ENCODE measurements at regions not wholly inside any gene's neighbourhood (a gene's known extent, or its start where the extent isn't known, plus 50 kb on each side); places are given as distances from the start of the nearest gene placed in this dataset.

DNA sequence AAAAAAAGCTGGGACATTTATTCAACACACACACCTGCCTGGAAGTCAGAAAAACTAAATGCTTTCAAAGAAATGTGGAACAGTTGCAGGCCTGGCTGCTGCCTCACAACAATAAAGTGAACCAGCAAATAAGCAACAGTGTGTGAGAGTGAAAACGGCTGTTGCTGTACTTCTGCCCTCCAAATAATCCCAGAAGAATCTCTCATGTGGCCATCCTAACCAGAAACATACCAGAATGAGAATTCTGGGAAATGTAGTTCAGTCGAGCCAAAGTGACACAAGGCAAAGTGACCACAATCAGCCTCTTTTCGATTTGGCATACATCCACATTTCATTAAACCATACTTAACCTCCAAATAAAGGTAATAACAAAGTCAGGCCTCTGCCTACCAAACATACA is 204.5 kb downstream of the SLC7A11 start:
- H4K20me1 ChIP-seq (ENCODE audit: insufficient read depth) = no peaks in the 10 kb centered on the region
- H3K27me3 ChIP-seq (ENCODE audit: insufficient read depth, low read depth, low read length) = no peaks in the 10 kb centered on the region
- no peak overlapping the region for H3K27ac ChIP-seq (ENCODE audit: low read length)
- TF ChIP-seq, protein P1, sequence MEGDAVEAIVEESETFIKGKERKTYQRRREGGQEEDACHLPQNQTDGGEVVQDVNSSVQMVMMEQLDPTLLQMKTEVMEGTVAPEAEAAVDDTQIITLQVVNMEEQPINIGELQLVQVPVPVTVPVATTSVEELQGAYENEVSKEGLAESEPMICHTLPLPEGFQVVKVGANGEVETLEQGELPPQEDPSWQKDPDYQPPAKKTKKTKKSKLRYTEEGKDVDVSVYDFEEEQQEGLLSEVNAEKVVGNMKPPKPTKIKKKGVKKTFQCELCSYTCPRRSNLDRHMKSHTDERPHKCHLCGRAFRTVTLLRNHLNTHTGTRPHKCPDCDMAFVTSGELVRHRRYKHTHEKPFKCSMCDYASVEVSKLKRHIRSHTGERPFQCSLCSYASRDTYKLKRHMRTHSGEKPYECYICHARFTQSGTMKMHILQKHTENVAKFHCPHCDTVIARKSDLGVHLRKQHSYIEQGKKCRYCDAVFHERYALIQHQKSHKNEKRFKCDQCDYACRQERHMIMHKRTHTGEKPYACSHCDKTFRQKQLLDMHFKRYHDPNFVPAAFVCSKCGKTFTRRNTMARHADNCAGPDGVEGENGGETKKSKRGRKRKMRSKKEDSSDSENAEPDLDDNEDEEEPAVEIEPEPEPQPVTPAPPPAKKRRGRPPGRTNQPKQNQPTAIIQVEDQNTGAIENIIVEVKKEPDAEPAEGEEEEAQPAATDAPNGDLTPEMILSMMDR (IDR thresholded peaks at IDR 0.05; ENCODE audit: poor library complexity, severe bottlenecking) = no peak
- no peak for TF ChIP-seq EZH2 (IDR thresholded peaks at IDR 0.05; ENCODE audit: borderline replicate concordance, insufficient read depth, low read length, poor library complexity, severe bottlenecking)
- no peaks in the 10 kb centered on the region for H3K9me2 ChIP-seq (ENCODE audit: insufficient read depth, low read length)
- H3F3A ChIP-seq (ENCODE audit: insufficient read depth, low read length, poor library complexity, severe bottlenecking) = no peaks in the 10 kb centered on the region
- H3K9ac ChIP-seq (ENCODE audit: low read length) = no peak overlapping the region
- no peak overlapping the region for H2AFZ ChIP-seq (ENCODE audit: low read depth, low read length)
- H3K4me3 ChIP-seq (ENCODE audit: low read length) = no peak overlapping the region
- H3K79me2 ChIP-seq (replicated peaks; ENCODE audit: insufficient read depth, low read length) = no peaks in the 10 kb centered on the region
- no peaks in the 10 kb centered on the region for H3K9me3 ChIP-seq (ENCODE audit: low read length)
- no peak overlapping the region for H3K4me2 ChIP-seq (ENCODE audit: low read length)
- no peaks in the 10 kb centered on the region for H3K36me3 ChIP-seq (ENCODE audit: insufficient read depth, low read length)

DNA sequence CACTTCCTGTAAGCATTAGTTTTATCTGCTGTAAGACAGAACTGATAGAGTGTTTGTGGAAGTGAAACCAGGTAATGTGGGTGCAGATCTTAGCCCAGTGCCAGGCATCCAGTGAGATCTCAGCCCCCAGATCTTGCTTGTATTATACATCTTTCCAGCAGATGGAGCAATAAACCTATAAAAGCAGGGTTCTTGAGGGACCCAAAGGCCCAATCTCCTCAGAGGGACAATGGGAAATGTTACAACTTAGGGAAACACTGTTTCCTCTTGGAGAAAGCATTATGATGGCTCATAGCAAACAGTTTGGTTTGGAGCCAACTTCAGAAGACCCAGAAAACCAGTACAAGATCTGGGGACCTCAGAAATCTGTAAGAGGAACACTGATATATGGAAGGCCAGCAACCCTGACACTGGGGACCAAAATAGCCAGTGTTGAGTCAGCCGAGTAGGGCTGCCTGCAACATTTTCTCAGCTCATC is 206.3 kb downstream of the SLC7A11 start:
- H3K4me3 ChIP-seq (ENCODE audit: low read length) = no peak overlapping the region
- H3K9ac ChIP-seq (ENCODE audit: low read length) = no peak overlapping the region
- TF ChIP-seq, protein P1 (IDR thresholded peaks at IDR 0.05; ENCODE audit: poor library complexity, severe bottlenecking) = peak; percentile 29
- no peak for TF ChIP-seq TAF1 (IDR thresholded peaks at IDR 0.05; ENCODE audit: low read depth)
- peak; percentile 45 for TF ChIP-seq RAD21 (conservative IDR thresholded peaks at IDR 0.05)
- TF ChIP-seq SMC3 (conservative IDR thresholded peaks at IDR 0.05; ENCODE audit: poor library complexity) = peak; percentile 42
- TF ChIP-seq MXI1 (conservative IDR thresholded peaks at IDR 0.05; ENCODE audit: poor library complexity, severe bottlenecking) = no peak
- H3K79me2 ChIP-seq (replicated peaks; ENCODE audit: insufficient read depth, low read length) = no peaks in the 10 kb centered on the region
- H3K27me3 ChIP-seq (ENCODE audit: insufficient read depth, low read depth, low read length) = no peaks in the 10 kb centered on the region
- H3K36me3 ChIP-seq (ENCODE audit: insufficient read depth, low read length) = no peaks in the 10 kb centered on the region
- H3K4me2 ChIP-seq (ENCODE audit: low read length) = no peak overlapping the region
- H2AFZ ChIP-seq (ENCODE audit: low read depth, low read length) = no peak overlapping the region
- H4K20me1 ChIP-seq (ENCODE audit: insufficient read depth) = no peaks in the 10 kb centered on the region
- no peaks in the 10 kb centered on the region for H3K9me3 ChIP-seq (ENCODE audit: low read length)
- H3K27ac ChIP-seq (ENCODE audit: low read length) = no peak overlapping the region
- H3K9me2 ChIP-seq (ENCODE audit: insufficient read depth, low read length) = no peaks in the 10 kb centered on the region
- H3F3A ChIP-seq (ENCODE audit: insufficient read depth, low read length, poor library complexity, severe bottlenecking) = no peaks in the 10 kb centered on the region

DNA sequence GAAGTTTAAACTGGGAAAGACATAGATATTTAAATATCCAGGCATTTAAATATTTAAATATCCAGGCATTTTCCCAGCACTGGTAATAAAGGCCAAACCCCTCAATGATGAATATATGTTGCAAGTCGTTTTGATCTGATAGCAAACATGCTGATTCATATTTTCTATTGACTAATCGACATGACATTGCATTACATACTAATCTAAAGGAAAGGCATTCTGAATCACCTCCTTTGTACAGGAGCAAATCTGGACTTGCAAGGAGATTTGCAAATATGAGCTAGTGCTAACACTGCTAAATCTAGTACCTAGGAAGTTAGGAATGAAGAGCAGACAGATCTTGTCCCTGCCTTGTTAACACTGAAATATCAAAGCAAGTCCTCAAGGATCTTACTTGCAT is 207.3 kb downstream of the SLC7A11 start:
- Histone ChIP-seq H3K9me2 (ENCODE audit: insufficient read depth, low read length) (no peaks in the 10 kb centered on the region), H3F3A (ENCODE audit: insufficient read depth, low read length, poor library complexity, severe bottlenecking) (no peaks in the 10 kb centered on the region), H4K20me1 (ENCODE audit: insufficient read depth) (no peaks in the 10 kb centered on the region), H3K9me3 (ENCODE audit: low read length) (no peaks in the 10 kb centered on the region), H3K4me2 (ENCODE audit: low read length) (no peak overlapping the region), H3K36me3 (ENCODE audit: insufficient read depth, low read length) (no peaks in the 10 kb centered on the region), H3K9ac (ENCODE audit: low read length) (no peak overlapping the region), H2AFZ (ENCODE audit: low read depth, low read length) (no peak overlapping the region), H3K27me3 (ENCODE audit: insufficient read depth, low read depth, low read length) (no peaks in the 10 kb centered on the region), H3K79me2 (replicated peaks; ENCODE audit: insufficient read depth, low read length) (no peaks in the 10 kb centered on the region), H3K4me3 (ENCODE audit: low read length) (no peak overlapping the region), H3K27ac (ENCODE audit: low read length) (no peak overlapping the region)
- TF ChIP-seq EP300 (conservative IDR thresholded peaks at IDR 0.05; ENCODE audit: poor library complexity, severe bottlenecking) (no peak), MXI1 (conservative IDR thresholded peaks at IDR 0.05; ENCODE audit: poor library complexity, severe bottlenecking) (no peak), POLR2AphosphoS5 (IDR thresholded peaks at IDR 0.05) (no peak), RAD21 (conservative IDR thresholded peaks at IDR 0.05) (no peak), TAF1 (IDR thresholded peaks at IDR 0.05; ENCODE audit: low read depth) (no peak), EZH2 (IDR thresholded peaks at IDR 0.05; ENCODE audit: borderline replicate concordance, insufficient read depth, low read length, poor library complexity, severe bottlenecking) (no peak), SMC3 (conservative IDR thresholded peaks at IDR 0.05; ENCODE audit: poor library complexity) (no peak)
- TF ChIP-seq, protein P2, sequence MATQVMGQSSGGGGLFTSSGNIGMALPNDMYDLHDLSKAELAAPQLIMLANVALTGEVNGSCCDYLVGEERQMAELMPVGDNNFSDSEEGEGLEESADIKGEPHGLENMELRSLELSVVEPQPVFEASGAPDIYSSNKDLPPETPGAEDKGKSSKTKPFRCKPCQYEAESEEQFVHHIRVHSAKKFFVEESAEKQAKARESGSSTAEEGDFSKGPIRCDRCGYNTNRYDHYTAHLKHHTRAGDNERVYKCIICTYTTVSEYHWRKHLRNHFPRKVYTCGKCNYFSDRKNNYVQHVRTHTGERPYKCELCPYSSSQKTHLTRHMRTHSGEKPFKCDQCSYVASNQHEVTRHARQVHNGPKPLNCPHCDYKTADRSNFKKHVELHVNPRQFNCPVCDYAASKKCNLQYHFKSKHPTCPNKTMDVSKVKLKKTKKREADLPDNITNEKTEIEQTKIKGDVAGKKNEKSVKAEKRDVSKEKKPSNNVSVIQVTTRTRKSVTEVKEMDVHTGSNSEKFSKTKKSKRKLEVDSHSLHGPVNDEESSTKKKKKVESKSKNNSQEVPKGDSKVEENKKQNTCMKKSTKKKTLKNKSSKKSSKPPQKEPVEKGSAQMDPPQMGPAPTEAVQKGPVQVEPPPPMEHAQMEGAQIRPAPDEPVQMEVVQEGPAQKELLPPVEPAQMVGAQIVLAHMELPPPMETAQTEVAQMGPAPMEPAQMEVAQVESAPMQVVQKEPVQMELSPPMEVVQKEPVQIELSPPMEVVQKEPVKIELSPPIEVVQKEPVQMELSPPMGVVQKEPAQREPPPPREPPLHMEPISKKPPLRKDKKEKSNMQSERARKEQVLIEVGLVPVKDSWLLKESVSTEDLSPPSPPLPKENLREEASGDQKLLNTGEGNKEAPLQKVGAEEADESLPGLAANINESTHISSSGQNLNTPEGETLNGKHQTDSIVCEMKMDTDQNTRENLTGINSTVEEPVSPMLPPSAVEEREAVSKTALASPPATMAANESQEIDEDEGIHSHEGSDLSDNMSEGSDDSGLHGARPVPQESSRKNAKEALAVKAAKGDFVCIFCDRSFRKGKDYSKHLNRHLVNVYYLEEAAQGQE (IDR thresholded peaks at IDR 0.05; ENCODE audit: borderline replicate concordance) = no peak
- TF ChIP-seq, protein P1 (IDR thresholded peaks at IDR 0.05; ENCODE audit: poor library complexity, severe bottlenecking) = no peak
